ENCODE measurements at regions not wholly inside any gene's neighbourhood (a gene's known extent, or its start where the extent isn't known, plus 50 kb on each side); places are given as distances from the start of the nearest gene placed in this dataset.

DNA sequence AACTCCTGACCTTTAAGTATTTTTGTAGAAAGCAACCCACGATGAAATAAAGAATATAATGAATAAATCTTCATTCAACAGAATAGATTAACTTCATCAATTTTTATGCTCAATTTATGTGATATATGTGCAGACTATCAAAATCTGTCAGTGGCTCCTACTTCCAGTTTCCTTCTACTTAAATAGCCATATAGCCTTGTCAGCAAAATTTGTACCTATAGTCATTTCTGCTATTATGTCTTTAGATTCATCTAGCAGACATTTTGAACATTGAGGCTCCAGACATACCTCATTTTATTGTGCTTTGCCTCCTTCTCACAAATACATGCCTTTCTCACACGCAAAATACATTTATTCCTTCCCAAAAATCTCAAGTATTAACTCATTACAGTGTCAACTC lies 971.7 kb downstream of the FAM133A start:
- peaks cover 20% of the 10 kb centered on the region for H3K79me2 ChIP-seq (replicated peaks; ENCODE audit: insufficient read depth)
- H3K9me2 ChIP-seq (ENCODE audit: insufficient read depth) = no peaks in the 10 kb centered on the region
- no peak overlapping the region for H3K4me2 ChIP-seq
- no peak overlapping the region for H3K4me3 ChIP-seq
- no peak overlapping the region for H3K4me3 Mint-ChIP-seq
- TF ChIP-seq NANOG (IDR thresholded peaks at IDR 0.05; ENCODE audit: borderline replicate concordance) = no peak
- no peak for TF ChIP-seq JUNB (IDR thresholded peaks at IDR 0.05; ENCODE audit: unreplicated experiment)
- TF ChIP-seq STAT1 (IDR thresholded peaks at IDR 0.05; ENCODE audit: unreplicated experiment) = no peak
- TF ChIP-seq CREB1 (CRISPR knock-in tag; IDR thresholded peaks at IDR 0.05; ENCODE audit: low read depth) = no peak
- no peak for TF ChIP-seq CTCF (conservative IDR thresholded peaks at IDR 0.05; ENCODE audit: low read depth in 2 of 2)
- TF ChIP-seq REST (IDR thresholded peaks at IDR 0.05; ENCODE audit: unreplicated experiment) = no peak
- no peak for TF ChIP-seq EZH2phosphoT487 (IDR thresholded peaks at IDR 0.05; ENCODE audit: unreplicated experiment)
- TF ChIP-seq, protein P1, sequence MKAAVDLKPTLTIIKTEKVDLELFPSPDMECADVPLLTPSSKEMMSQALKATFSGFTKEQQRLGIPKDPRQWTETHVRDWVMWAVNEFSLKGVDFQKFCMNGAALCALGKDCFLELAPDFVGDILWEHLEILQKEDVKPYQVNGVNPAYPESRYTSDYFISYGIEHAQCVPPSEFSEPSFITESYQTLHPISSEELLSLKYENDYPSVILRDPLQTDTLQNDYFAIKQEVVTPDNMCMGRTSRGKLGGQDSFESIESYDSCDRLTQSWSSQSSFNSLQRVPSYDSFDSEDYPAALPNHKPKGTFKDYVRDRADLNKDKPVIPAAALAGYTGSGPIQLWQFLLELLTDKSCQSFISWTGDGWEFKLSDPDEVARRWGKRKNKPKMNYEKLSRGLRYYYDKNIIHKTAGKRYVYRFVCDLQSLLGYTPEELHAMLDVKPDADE (IDR thresholded peaks at IDR 0.05) = no peak
- no peak for TF ChIP-seq EZH2 (IDR thresholded peaks at IDR 0.05; ENCODE audit: low read depth, unreplicated experiment)
- no peak for TF ChIP-seq POLR2AphosphoS5 (IDR thresholded peaks at IDR 0.05; ENCODE audit: low read depth)
- TF ChIP-seq ZNF114 (CRISPR knock-in tag; IDR thresholded peaks at IDR 0.05) = no peak
- H3K27me3 ChIP-seq (ENCODE audit: insufficient read depth) = no peaks in the 10 kb centered on the region
- H3F3A ChIP-seq (replicated peaks; ENCODE audit: low read depth) = no peaks in the 10 kb centered on the region
- no peaks in the 10 kb centered on the region; the same call in 1 of the 2 replicates for H3K4me1 ChIP-seq (ENCODE audit: insufficient read depth)
- H3K27ac Mint-ChIP-seq = no peak overlapping the region
- DNase-seq (ENCODE audit: low spot score) (no peak), ATAC-seq (no peak)
- H3K9me3 Mint-ChIP-seq = peaks cover 3% of the 10 kb centered on the region; the same call in 1 of the 3 replicates
- H4K20me1 ChIP-seq (replicated peaks; ENCODE audit: insufficient read depth) = no peaks in the 10 kb centered on the region
- no peaks in the 10 kb centered on the region for H3K36me3 ChIP-seq (ENCODE audit: insufficient read depth)
- H3K27me3 Mint-ChIP-seq (ENCODE audit: insufficient read depth, low read depth, poor library complexity) = no peaks in the 10 kb centered on the region
- H3K27ac ChIP-seq (ENCODE audit: low read depth) = no peak overlapping the region
- peaks cover 6% of the 10 kb centered on the region; the same call in 1 of the 3 replicates for H3K36me3 Mint-ChIP-seq (ENCODE audit: low read depth)
- no peaks in the 10 kb centered on the region for H3K4me1 Mint-ChIP-seq
- H2AFZ ChIP-seq = no peak overlapping the region

Measured in GM23338 (cell line).